Right lobe of liver (tissue), 4 donors: ENCODE measurements at regions not wholly inside any gene's neighbourhood (a gene's known extent, or its start where the extent isn't known, plus 50 kb on each side); places are given as distances from the start of the nearest gene placed in this dataset.

ENCODE experiments used
- CTCF ChIP-seq, 4 donors: fragments of 200-600 bp in 3 of 4; fragments of 450-650 bp in 1 of 4; IDR thresholded peaks; one replicate each; pipeline versions ENCODE4 v1.5.1 to v1.8.0; 2016 to 2022; ENCODE audit warnings: antibody characterized with exemption in 4 of 4, mild to moderate bottlenecking in 2 of 4
- POLR2A ChIP-seq: fragments of 450-650 bp; IDR thresholded peaks from one replicate; pipeline ENCODE4 v1.6.1; 2017; ENCODE audit warnings: antibody characterized with exemption, mild to moderate bottlenecking
- donor health status: DM: no; HTN: no; CAD: no.
- donor health status: DM: no; HTN: no; CAD: no.
- donor health status: DM: no; HTN: yes; CAD: no.

GRCh38 chr17:77607606-77608005, 350.9 kb upstream of the TNRC6C start:
- no peak for TF ChIP-seq CTCF (IDR thresholded peaks at IDR 0.05)
- no peak for TF ChIP-seq POLR2A
